Sigmoid colon (tissue), 4 donors: ENCODE measurements at regions not wholly inside any gene's neighbourhood (a gene's known extent, or its start where the extent isn't known, plus 50 kb on each side); places are given as distances from the start of the nearest gene placed in this dataset.

Experiments
- POLR2A ChIP-seq, 2 donors: fragments of 450-650 bp; IDR thresholded peaks; one replicate each; pipeline ENCODE4 v1.6.1; 2016; ENCODE audit warnings: antibody characterized with exemption in 2 of 2, mild to moderate bottlenecking in 2 of 2, moderate library complexity in 2 of 2
- POLR2AphosphoS5 ChIP-seq, 4 donors: sonication (generic); formaldehyde crosslinking; IDR thresholded peaks; one replicate each; pipeline ENCODE4 v1.6.1; 2017; ENCODE audit warnings: antibody characterized with exemption in 4 of 4
- TF ChIP-seq, protein P1 (sequence below), 4 experiments: fragments of 450-650 bp in 3 of 4; fragments of 200-600 bp in 1 of 4; IDR thresholded peaks; one replicate each; pipeline ENCODE4 v1.5.1; 2016 to 2019; ENCODE audit warnings: antibody characterized with exemption in 4 of 4, mild to moderate bottlenecking in 3 of 4, moderate library complexity in 2 of 4

DNA sequence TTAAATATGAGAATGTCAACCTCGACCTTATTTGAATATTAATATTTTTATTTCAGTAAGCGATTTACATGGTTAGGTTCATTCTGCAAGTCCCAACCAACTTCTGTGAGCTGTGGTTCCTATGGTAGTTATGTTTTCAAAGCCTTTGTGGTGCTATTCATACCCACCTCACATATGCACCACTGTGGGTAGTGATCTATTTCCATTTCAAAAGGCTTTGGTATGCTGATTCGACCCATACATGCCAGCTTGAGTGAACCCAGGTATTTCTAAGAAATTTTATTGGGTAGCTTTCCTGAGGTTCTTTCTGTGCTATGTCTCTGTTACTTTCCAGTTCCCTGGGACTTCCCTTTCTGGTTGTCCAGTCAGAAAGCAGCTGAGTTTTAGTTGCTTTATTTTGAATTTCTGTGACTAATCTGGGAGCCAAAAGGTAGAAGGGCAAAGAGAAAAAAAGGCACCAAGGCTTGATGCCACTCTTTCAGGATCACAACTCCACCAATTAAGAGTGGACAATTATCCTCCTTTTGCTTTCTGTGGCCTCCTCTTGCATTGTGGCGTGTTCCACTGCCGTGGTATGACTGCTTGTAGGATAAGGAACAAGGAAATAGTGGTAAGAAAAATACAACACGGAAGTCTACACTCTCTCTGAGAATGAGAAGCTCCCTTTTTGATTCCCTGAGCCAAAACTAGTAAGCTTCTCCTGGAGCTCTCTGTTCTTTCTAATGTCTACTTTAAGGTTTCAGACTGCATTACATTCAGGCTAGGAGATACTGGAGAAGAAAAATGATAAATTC is 729.1 kb downstream of the NOVA1 start:
- TF ChIP-seq, protein P1, sequence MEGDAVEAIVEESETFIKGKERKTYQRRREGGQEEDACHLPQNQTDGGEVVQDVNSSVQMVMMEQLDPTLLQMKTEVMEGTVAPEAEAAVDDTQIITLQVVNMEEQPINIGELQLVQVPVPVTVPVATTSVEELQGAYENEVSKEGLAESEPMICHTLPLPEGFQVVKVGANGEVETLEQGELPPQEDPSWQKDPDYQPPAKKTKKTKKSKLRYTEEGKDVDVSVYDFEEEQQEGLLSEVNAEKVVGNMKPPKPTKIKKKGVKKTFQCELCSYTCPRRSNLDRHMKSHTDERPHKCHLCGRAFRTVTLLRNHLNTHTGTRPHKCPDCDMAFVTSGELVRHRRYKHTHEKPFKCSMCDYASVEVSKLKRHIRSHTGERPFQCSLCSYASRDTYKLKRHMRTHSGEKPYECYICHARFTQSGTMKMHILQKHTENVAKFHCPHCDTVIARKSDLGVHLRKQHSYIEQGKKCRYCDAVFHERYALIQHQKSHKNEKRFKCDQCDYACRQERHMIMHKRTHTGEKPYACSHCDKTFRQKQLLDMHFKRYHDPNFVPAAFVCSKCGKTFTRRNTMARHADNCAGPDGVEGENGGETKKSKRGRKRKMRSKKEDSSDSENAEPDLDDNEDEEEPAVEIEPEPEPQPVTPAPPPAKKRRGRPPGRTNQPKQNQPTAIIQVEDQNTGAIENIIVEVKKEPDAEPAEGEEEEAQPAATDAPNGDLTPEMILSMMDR (IDR thresholded peaks at IDR 0.05), result no peak
- TF ChIP-seq POLR2AphosphoS5 (IDR thresholded peaks at IDR 0.05), result no peak
- no peak for TF ChIP-seq POLR2A (IDR thresholded peaks at IDR 0.05)
